ENCODE measurements at regions not wholly inside any gene's neighbourhood (a gene's known extent, or its start where the extent isn't known, plus 50 kb on each side); places are given as distances from the start of the nearest gene placed in this dataset.

GRCh38 chr13:107867701-107868661 is 347.4 kb downstream of the LIG4 start:
- peaks cover 4% of the 10 kb centered on the region for H3K4me1 ChIP-seq (ENCODE audit: control insufficient read depth, insufficient read depth, low read length)
- no peaks in the 10 kb centered on the region for H3K36me3 ChIP-seq (ENCODE audit: control insufficient read depth, insufficient read depth, low read length)
- peak overlapping the region; percentile 73 for H3K4me3 ChIP-seq (ENCODE audit: insufficient read depth, low read depth, low read length)
- H3K27ac ChIP-seq (ENCODE audit: insufficient read depth, low read depth, low read length, poor library complexity, severe bottlenecking) = no peak overlapping the region
- WGBS, 2 experiments = 0 to 1% methylated on average over 81 of the region's 81 CpGs
- peaks cover 49% of the 10 kb centered on the region for H3K27me3 ChIP-seq (ENCODE audit: control insufficient read depth, insufficient read depth, low read length, poor library complexity, severe bottlenecking)
- no peaks in the 10 kb centered on the region for H3K9me3 ChIP-seq (ENCODE audit: control insufficient read depth, low read length)

GRCh38 chr13:107866941-107867623 is 348.3 kb downstream of the LIG4 start:
- Histone ChIP-seq H3K4me3 (ENCODE audit: insufficient read depth, low read depth, low read length) (peak overlapping the region; percentile 73), H3K36me3 (ENCODE audit: control insufficient read depth, insufficient read depth, low read length) (no peaks in the 10 kb centered on the region), H3K27me3 (ENCODE audit: control insufficient read depth, insufficient read depth, low read length, poor library complexity, severe bottlenecking) (peaks cover 49% of the 10 kb centered on the region), H3K4me1 (ENCODE audit: control insufficient read depth, insufficient read depth, low read length) (peaks cover 4% of the 10 kb centered on the region), H3K9me3 (ENCODE audit: control insufficient read depth, low read length) (no peaks in the 10 kb centered on the region), H3K27ac (ENCODE audit: insufficient read depth, low read depth, low read length, poor library complexity, severe bottlenecking) (no peak overlapping the region)
- WGBS, 2 experiments = 0% methylated on average over 77 to 79 of the region's 79 CpGs

DNA sequence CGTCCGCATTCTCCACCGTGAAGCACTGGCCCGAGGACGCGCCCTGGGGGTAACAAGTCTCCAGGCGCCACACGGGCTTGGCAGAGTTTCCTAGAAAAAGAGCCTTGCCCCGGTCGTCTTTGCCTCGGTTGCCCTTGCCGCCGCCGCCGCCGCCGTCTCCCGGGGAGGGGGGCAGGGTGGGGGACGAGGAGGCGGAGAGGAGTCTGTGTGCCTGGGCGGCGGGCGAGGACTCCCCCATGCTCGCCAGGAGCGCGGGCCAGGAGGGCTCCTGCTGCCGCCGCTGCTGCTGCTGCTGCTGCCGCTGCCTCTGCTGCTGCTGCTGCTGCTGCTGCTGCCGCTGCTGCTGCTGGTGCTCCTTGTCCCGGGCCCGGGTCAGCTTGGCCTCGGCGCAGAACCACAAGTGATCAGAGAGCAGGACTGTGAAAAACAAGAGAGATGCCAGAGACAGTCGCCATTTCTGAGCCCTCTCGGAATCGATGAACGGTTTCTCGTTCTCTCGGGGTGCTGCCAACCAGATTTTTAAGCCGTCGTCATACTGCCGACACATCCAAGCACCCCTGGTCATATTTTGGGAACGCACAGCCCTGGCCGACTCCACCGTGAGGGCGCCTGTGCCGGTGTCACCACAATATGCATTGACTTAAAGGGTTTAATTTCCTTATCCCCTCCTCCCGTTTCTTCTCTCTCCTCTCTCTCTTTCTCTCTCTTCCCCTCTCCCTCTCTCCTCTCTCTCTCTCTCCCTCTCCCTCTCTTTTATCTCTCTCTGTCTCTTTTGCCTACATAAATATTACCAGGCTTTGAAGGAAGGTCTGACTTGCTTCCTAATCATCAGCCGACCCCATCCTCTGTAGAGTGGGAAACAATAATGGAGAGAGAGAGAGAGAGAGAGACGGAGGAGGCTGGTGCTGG is 349.1 kb downstream of the LIG4 start:
- Histone ChIP-seq H3K27ac (ENCODE audit: insufficient read depth, low read depth, low read length, poor library complexity, severe bottlenecking) (no peak overlapping the region), H3K9me3 (ENCODE audit: control insufficient read depth, low read length) (no peaks in the 10 kb centered on the region), H3K4me1 (ENCODE audit: control insufficient read depth, insufficient read depth, low read length) (peaks cover 4% of the 10 kb centered on the region), H3K27me3 (ENCODE audit: control insufficient read depth, insufficient read depth, low read length, poor library complexity, severe bottlenecking) (peaks cover 49% of the 10 kb centered on the region), H3K4me3 (ENCODE audit: insufficient read depth, low read depth, low read length) (peak overlapping the region; percentile 73), H3K36me3 (ENCODE audit: control insufficient read depth, insufficient read depth, low read length) (no peaks in the 10 kb centered on the region)
- 1% methylated on average over 51 of the region's 51 CpGs for WGBS, 2 experiments

GRCh38 chr13:107865643-107866031 is 349.7 kb downstream of the LIG4 start:
- Histone ChIP-seq H3K4me1 (ENCODE audit: control insufficient read depth, insufficient read depth, low read length) (peaks cover 4% of the 10 kb centered on the region), H3K27me3 (ENCODE audit: control insufficient read depth, insufficient read depth, low read length, poor library complexity, severe bottlenecking) (peaks cover 49% of the 10 kb centered on the region), H3K27ac (ENCODE audit: insufficient read depth, low read depth, low read length, poor library complexity, severe bottlenecking) (no peak overlapping the region), H3K9me3 (ENCODE audit: control insufficient read depth, low read length) (no peaks in the 10 kb centered on the region), H3K4me3 (ENCODE audit: insufficient read depth, low read depth, low read length) (peak overlapping the region; percentile 73), H3K36me3 (ENCODE audit: control insufficient read depth, insufficient read depth, low read length) (no peaks in the 10 kb centered on the region)
- WGBS, 2 experiments = 11 to 14% methylated on average over 19 of the region's 19 CpGs

DNA sequence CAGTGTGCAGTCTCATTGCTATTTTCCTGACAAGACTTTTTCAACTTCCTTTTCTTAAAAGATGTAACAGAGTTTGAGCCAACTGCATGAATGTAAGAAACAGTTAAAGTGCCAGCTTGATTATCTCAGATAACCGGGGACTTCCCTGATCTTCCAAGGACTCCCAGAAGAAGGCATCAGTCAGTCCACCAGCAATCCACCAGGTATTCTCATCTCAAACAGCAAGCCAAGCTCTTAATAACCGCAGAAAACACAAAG is 350.1 kb downstream of the LIG4 start:
- WGBS, 2 experiments = 43 to 44% methylated on average over 2 of the region's 2 CpGs
- no peak overlapping the region for H3K4me3 ChIP-seq (ENCODE audit: insufficient read depth, low read depth, low read length)
- peaks cover 49% of the 10 kb centered on the region for H3K27me3 ChIP-seq (ENCODE audit: control insufficient read depth, insufficient read depth, low read length, poor library complexity, severe bottlenecking)
- H3K4me1 ChIP-seq (ENCODE audit: control insufficient read depth, insufficient read depth, low read length) = peaks cover 4% of the 10 kb centered on the region
- H3K36me3 ChIP-seq (ENCODE audit: control insufficient read depth, insufficient read depth, low read length) = no peaks in the 10 kb centered on the region
- H3K9me3 ChIP-seq (ENCODE audit: control insufficient read depth, low read length) = no peaks in the 10 kb centered on the region
- H3K27ac ChIP-seq (ENCODE audit: insufficient read depth, low read depth, low read length, poor library complexity, severe bottlenecking) = no peak overlapping the region

DNA sequence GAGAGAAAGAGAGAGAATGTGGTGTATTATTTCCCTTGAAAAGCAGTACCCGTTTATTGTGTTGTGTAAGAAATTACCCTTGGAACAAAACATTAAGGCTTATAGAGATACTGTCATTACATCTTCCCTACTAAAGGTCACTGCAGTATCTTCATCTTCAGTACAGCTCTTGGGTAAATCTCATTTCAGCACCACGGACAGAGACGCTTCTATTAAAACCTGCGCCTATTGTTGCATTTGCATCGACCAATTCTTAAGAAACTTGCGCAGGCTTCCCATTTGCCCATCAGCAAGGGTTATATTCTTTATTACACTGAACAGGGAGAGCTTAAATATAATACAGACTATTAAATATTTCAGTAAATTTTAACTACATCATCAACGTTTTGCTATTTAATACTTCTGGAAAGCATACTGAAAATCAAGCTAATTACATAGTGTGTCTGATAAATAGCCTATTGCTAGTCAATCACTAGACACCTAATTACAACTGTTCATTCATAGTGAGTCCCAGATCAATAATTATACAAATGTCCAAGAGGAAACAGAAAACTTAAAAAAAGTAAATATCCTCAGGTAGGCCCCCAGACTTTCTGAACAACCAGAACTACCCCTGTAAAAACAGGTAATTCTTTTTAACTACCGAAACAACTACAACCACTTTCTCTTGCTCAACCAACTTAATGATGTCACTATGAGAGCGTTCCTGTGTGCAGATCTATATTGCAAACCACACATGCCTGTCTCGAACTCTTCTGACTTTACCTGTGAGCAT is 350.6 kb downstream of the LIG4 start:
- Histone ChIP-seq H3K4me1 (ENCODE audit: control insufficient read depth, insufficient read depth, low read length) (peaks cover 4% of the 10 kb centered on the region), H3K4me3 (ENCODE audit: insufficient read depth, low read depth, low read length) (no peak overlapping the region), H3K27me3 (ENCODE audit: control insufficient read depth, insufficient read depth, low read length, poor library complexity, severe bottlenecking) (peaks cover 44% of the 10 kb centered on the region), H3K36me3 (ENCODE audit: control insufficient read depth, insufficient read depth, low read length) (no peaks in the 10 kb centered on the region), H3K27ac (ENCODE audit: insufficient read depth, low read depth, low read length, poor library complexity, severe bottlenecking) (no peak overlapping the region), H3K9me3 (ENCODE audit: control insufficient read depth, low read length) (no peaks in the 10 kb centered on the region)
- 33 to 39% methylated on average over 8 to 9 of the region's 10 CpGs for WGBS, 2 experiments

GRCh38 chr13:107860284-107860683 is 355.1 kb downstream of the LIG4 start:
- WGBS, 2 experiments = 96 to 97% methylated on average over 3 of the region's 3 CpGs
- peaks cover 7% of the 10 kb centered on the region for H3K27me3 ChIP-seq (ENCODE audit: control insufficient read depth, insufficient read depth, low read length, poor library complexity, severe bottlenecking)
- H3K27ac ChIP-seq (ENCODE audit: insufficient read depth, low read depth, low read length, poor library complexity, severe bottlenecking) = no peak overlapping the region
- H3K4me1 ChIP-seq (ENCODE audit: control insufficient read depth, insufficient read depth, low read length) = no peaks in the 10 kb centered on the region
- H3K9me3 ChIP-seq (ENCODE audit: control insufficient read depth, low read length) = no peaks in the 10 kb centered on the region
- H3K36me3 ChIP-seq (ENCODE audit: control insufficient read depth, insufficient read depth, low read length) = no peaks in the 10 kb centered on the region
- H3K4me3 ChIP-seq (ENCODE audit: insufficient read depth, low read depth, low read length) = no peak overlapping the region

- H3K27ac ChIP-seq (ENCODE audit: insufficient read depth, low read depth, low read length, poor library complexity, severe bottlenecking) = no peak overlapping the region
- no peaks in the 10 kb centered on the region for H3K9me3 ChIP-seq (ENCODE audit: control insufficient read depth, low read length)
- no peak overlapping the region for H3K4me3 ChIP-seq (ENCODE audit: insufficient read depth, low read depth, low read length)
- 87 to 90% methylated on average over 4 of the region's 4 CpGs for WGBS, 2 experiments
- no peaks in the 10 kb centered on the region for H3K36me3 ChIP-seq (ENCODE audit: control insufficient read depth, insufficient read depth, low read length)
- no peaks in the 10 kb centered on the region for H3K27me3 ChIP-seq (ENCODE audit: control insufficient read depth, insufficient read depth, low read length, poor library complexity, severe bottlenecking)
- no peaks in the 10 kb centered on the region for H3K4me1 ChIP-seq (ENCODE audit: control insufficient read depth, insufficient read depth, low read length)
Measured at GRCh38 chr13:107854880-107855279, 360.5 kb downstream of the LIG4 start.

- 85 to 98% methylated on average over 1 to 2 of the region's 2 CpGs for whole genome bisulfite sequencing, 2 experiments
- no peak overlapping the region for H3K27ac ChIP-seq (ENCODE audit: insufficient read depth, low read depth, low read length, poor library complexity, severe bottlenecking)
Measured at GRCh38 chr13:107852072-107852471, 363.3 kb downstream of the LIG4 start.

More at GRCh38 chr13:107852072-107852471, 363.3 kb downstream of the LIG4 start:
- peaks cover 12% of the 10 kb centered on the region for H3K4me1 ChIP-seq (ENCODE audit: control insufficient read depth, insufficient read depth, low read length)
- no peak overlapping the region for H3K4me3 ChIP-seq (ENCODE audit: insufficient read depth, low read depth, low read length)
- H3K9me3 ChIP-seq (ENCODE audit: control insufficient read depth, low read length) = no peaks in the 10 kb centered on the region
- no peaks in the 10 kb centered on the region for H3K27me3 ChIP-seq (ENCODE audit: control insufficient read depth, insufficient read depth, low read length, poor library complexity, severe bottlenecking)
- H3K36me3 ChIP-seq (ENCODE audit: control insufficient read depth, insufficient read depth, low read length) = no peaks in the 10 kb centered on the region
